SU-DHL-6 (cell line): ENCODE measurements at regions not wholly inside any gene's neighbourhood (a gene's known extent, or its start where the extent isn't known, plus 50 kb on each side); places are given as distances from the start of the nearest gene placed in this dataset.

ENCODE experiments used
- EZH2phosphoT487 ChIP-seq: fragments of 200-600 bp; sonication (generic), shearing (Covaris generic); conservative IDR thresholded peaks from 2 replicates; pipeline ENCODE4 v1.6.1; 2018; ENCODE audit warnings: mild to moderate bottlenecking, antibody characterized with exemption, low read length, moderate library complexity, mixed read lengths
- TF ChIP-seq, protein P1 (sequence below): fragments of 200-600 bp; sonication (generic); IDR thresholded peaks from one replicate; pipeline ENCODE4 v1.5.1; 2017; ENCODE audit warnings: antibody characterized with exemption, mild to moderate bottlenecking, low read length, moderate library complexity; ENCODE audit not compliant: insufficient read depth, poor library complexity, severe bottlenecking

DNA sequence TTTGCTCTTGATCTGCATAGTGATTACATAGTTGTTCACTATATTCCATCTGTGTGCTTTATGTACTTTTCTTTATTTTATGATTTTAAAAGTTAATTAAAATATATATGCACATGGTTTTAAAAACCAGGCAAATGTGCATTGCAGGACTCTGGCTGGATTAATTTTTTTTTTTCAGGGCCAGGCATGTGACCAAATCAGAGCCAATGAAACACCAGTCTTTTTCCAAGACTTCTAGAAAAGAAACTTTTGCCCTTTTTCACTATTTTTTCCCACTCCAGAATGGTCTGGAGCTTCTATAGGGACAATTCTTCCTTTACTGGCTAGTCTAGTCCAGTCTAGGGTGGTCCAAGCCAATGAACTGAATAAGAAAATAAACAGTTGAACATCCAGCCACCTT is 198.1 kb upstream of the FBXO11 start:
- TF ChIP-seq EZH2phosphoT487: no peak
- TF ChIP-seq, protein P1, sequence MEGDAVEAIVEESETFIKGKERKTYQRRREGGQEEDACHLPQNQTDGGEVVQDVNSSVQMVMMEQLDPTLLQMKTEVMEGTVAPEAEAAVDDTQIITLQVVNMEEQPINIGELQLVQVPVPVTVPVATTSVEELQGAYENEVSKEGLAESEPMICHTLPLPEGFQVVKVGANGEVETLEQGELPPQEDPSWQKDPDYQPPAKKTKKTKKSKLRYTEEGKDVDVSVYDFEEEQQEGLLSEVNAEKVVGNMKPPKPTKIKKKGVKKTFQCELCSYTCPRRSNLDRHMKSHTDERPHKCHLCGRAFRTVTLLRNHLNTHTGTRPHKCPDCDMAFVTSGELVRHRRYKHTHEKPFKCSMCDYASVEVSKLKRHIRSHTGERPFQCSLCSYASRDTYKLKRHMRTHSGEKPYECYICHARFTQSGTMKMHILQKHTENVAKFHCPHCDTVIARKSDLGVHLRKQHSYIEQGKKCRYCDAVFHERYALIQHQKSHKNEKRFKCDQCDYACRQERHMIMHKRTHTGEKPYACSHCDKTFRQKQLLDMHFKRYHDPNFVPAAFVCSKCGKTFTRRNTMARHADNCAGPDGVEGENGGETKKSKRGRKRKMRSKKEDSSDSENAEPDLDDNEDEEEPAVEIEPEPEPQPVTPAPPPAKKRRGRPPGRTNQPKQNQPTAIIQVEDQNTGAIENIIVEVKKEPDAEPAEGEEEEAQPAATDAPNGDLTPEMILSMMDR: no peak
